IMR-90 (cell line): ENCODE measurements at regions not wholly inside any gene's neighbourhood (a gene's known extent, or its start where the extent isn't known, plus 50 kb on each side); places are given as distances from the start of the nearest gene placed in this dataset.

ENCODE experiments used
- ATAC-seq: fragments of 200-7000 bp; cut with Tn5 transposase; 2 replicates; pipeline ENCODE4 v1.9.1; 2020; ENCODE audit warnings: low read depth, mild to moderate bottlenecking, moderate library complexity
- BruUV-seq: library from RNA; stranded (reverse); fragments of 400-500 nt; replicated peaks from 2 replicates; lab custom pipeline; 2021; lab: Mats Ljungman, UMichigan
- CTCF ChIA-PET: fragments of 300-600 bp; formaldehyde crosslinking; extraction: SDS; loops from one replicate; lab custom pipeline; 2021; ENCODE audit warnings: antibody characterized with exemption; lab: Yijun Ruan, JAX
- POLR2A ChIA-PET: fragments of 300-600 bp; sonication (Branson Sonifier 250); formaldehyde crosslinking; loops from one replicate; lab custom pipeline; 2022; ENCODE audit warnings: antibody characterized with exemption; ENCODE audit not compliant: unreplicated experiment; lab: Charles Lee
- DNase-seq: peaks from one replicate; pipeline ENCODE4 v3.0.0; 2013
- H2AFZ ChIP-seq: replicated peaks from 2 replicates; pipeline ENCODE3; 2013; ENCODE audit warnings: low read length, mild to moderate bottlenecking; ENCODE audit not compliant: poor library complexity
- H2AK5ac ChIP-seq: 2 replicates; pipeline ENCODE4 v1.6.1; 2013; ENCODE audit warnings: low read depth, low read length, inconsistent platforms
- H2AK9ac ChIP-seq: replicated peaks from 2 replicates; pipeline ENCODE3; 2013; ENCODE audit warnings: mild to moderate bottlenecking, low read depth, low read length, moderate library complexity; ENCODE audit not compliant: poor library complexity
- H2BK120ac ChIP-seq: 2 replicates; pipeline ENCODE4 v1.6.1; 2013; ENCODE audit warnings: low read depth, low read length, inconsistent platforms
- H2BK15ac ChIP-seq: 3 replicates; pipeline ENCODE4 v1.6.1; 2013; ENCODE audit warnings: low read depth, low read length, inconsistent platforms
- H2BK20ac ChIP-seq: 2 replicates; pipeline ENCODE4 v1.6.1; 2013; ENCODE audit warnings: low read depth, mild to moderate bottlenecking, inconsistent platforms, low read length, moderate library complexity
- H2BK5ac ChIP-seq: 2 replicates; pipeline ENCODE4 v1.6.1; 2013; ENCODE audit warnings: mild to moderate bottlenecking, low read depth, low read length, inconsistent platforms; ENCODE audit not compliant: poor library complexity, severe bottlenecking
- H3K14ac ChIP-seq: replicated peaks from 2 replicates; pipeline ENCODE4 v1.6.1; 2013; ENCODE audit warnings: low read depth, low read length, inconsistent platforms
- H3K18ac ChIP-seq: 2 replicates; pipeline ENCODE4 v1.6.1; 2013; ENCODE audit warnings: low read depth, low read length, control low read depth
- H3K23ac ChIP-seq: 2 replicates; pipeline ENCODE4 v1.6.1; 2013; ENCODE audit warnings: low read depth, low read length, inconsistent platforms
- H3K27ac ChIP-seq: 2 replicates; pipeline ENCODE4 v1.5.1; 2013; ENCODE audit warnings: mild to moderate bottlenecking, control low read depth, low read length; ENCODE audit not compliant: insufficient read depth
- H3K27me3 ChIP-seq: 2 replicates; pipeline ENCODE4 v1.6.1; 2013; ENCODE audit warnings: low read length; ENCODE audit not compliant: control insufficient read depth, insufficient read depth
- H3K36me3 ChIP-seq: 2 replicates; pipeline ENCODE4 v1.6.1; 2013; ENCODE audit warnings: low read length, mixed read lengths; ENCODE audit not compliant: control insufficient read depth, insufficient read depth
- H3K4ac ChIP-seq: 2 replicates; pipeline ENCODE4 v1.6.1; 2013; ENCODE audit warnings: low read depth, low read length, inconsistent platforms
- H3K4me1 ChIP-seq: 2 replicates; pipeline ENCODE4 v1.6.1; 2013; ENCODE audit warnings: low read length, mixed read lengths; ENCODE audit not compliant: control insufficient read depth, insufficient read depth
- H3K4me2 ChIP-seq: 2 replicates; pipeline ENCODE4 v1.6.1; 2013; ENCODE audit warnings: low read depth, mild to moderate bottlenecking, control low read depth, low read length, moderate library complexity
- H3K4me3 ChIP-seq: 2 replicates; pipeline ENCODE4 v1.5.1; 2013; ENCODE audit warnings: low read depth, mild to moderate bottlenecking, control low read depth, low read length, moderate library complexity; ENCODE audit not compliant: insufficient read depth
- H3K56ac ChIP-seq: 2 replicates; pipeline ENCODE4 v1.6.1; 2013; ENCODE audit warnings: low read length, inconsistent platforms; ENCODE audit not compliant: insufficient read depth; ENCODE audit errors: extremely low read depth
- H3K79me1 ChIP-seq, 2 experiments: 2 replicates each; pipeline ENCODE4 v1.6.1; 2013; ENCODE audit warnings: low read length in 2 of 2, inconsistent platforms in 1 of 2, low read depth in 1 of 2
- H3K9ac ChIP-seq: 2 replicates; pipeline ENCODE4 v1.6.1; 2013; ENCODE audit warnings: low read depth, low read length, control low read depth
- H3K9me1 ChIP-seq: 2 replicates; pipeline ENCODE4 v1.6.1; 2013; ENCODE audit warnings: low read length, inconsistent platforms; ENCODE audit not compliant: insufficient read depth
- H3K9me3 ChIP-seq: 2 replicates; pipeline ENCODE4 v1.6.1; 2013; ENCODE audit warnings: low read length; ENCODE audit not compliant: control insufficient read depth, insufficient read depth
- H4K20me1 ChIP-seq: 2 replicates; pipeline ENCODE4 v1.6.1; 2013; ENCODE audit warnings: low read length, inconsistent platforms; ENCODE audit not compliant: insufficient read depth
- H4K5ac ChIP-seq: 2 replicates; pipeline ENCODE4 v1.6.1; 2013; ENCODE audit warnings: mild to moderate bottlenecking, low read depth, low read length, control low read depth
- H4K8ac ChIP-seq, 2 experiments: 2 replicates each; pipeline ENCODE4 v1.6.1; 2013; ENCODE audit warnings: low read depth in 2 of 2, low read length in 2 of 2, control low read depth in 1 of 2, inconsistent platforms in 1 of 2
- H4K91ac ChIP-seq: 2 replicates; pipeline ENCODE4 v1.6.1; 2013; ENCODE audit warnings: low read depth, low read length, inconsistent platforms; ENCODE audit not compliant: insufficient read depth
- CEBPB ChIP-seq: IDR thresholded peaks from 2 replicates; pipeline ENCODE4 v1.6.1; 2012; ENCODE audit warnings: low read depth, low read length, improper control_type of control experiment
- FOS ChIP-seq: fragments of 150-350 bp; IDR thresholded peaks from 2 replicates; pipeline ENCODE4 v1.6.1; 2016; ENCODE audit warnings: low read depth, low read length
- MAFK ChIP-seq: IDR thresholded peaks from 2 replicates; pipeline ENCODE4 v1.6.1; 2012; ENCODE audit warnings: low read depth, low read length, improper control_type of control experiment
- MXI1 ChIP-seq: IDR thresholded peaks from 2 replicates; pipeline ENCODE4 v1.6.1; 2012; ENCODE audit warnings: low read depth, mild to moderate bottlenecking, low read length, moderate library complexity, borderline replicate concordance
- NFE2L2 ChIP-seq: fragments of 150-350 bp; IDR thresholded peaks from 2 replicates; pipeline ENCODE4 v1.6.1; 2016; ENCODE audit warnings: low read depth, mild to moderate bottlenecking, low read length
- POLR2A ChIP-seq: IDR thresholded peaks from 2 replicates; pipeline ENCODE4 v1.6.1; 2012; ENCODE audit warnings: mild to moderate bottlenecking, low read depth, low read length
- RAD21 ChIP-seq: IDR thresholded peaks from 2 replicates; pipeline ENCODE4 v1.6.1; 2012; ENCODE audit warnings: low read length, improper control_type of control experiment
- RFX5 ChIP-seq: IDR thresholded peaks from 2 replicates; pipeline ENCODE4 v1.8.0; 2012; ENCODE audit warnings: low read depth, mild to moderate bottlenecking, low read length, moderate library complexity
- SMC3 ChIP-seq: fragments of 150-350 bp; IDR thresholded peaks from 2 replicates; pipeline ENCODE4 v1.6.1; 2016; ENCODE audit warnings: low read depth, mild to moderate bottlenecking, antibody characterized with exemption, low read length, moderate library complexity
- WGBS, 2 experiments: methylation state at CpG; one replicate each; pipeline versions ENCODE4 v1.1.5 to v1.1.7; 2013; ENCODE audit warnings: missing lambda C conversion rate in 2 of 2; ENCODE audit not compliant: insufficient read length in 1 of 2; ENCODE audit errors: extremely low coverage in 2 of 2; 5-methylcytosine and 5-hydroxymethylcytosine counted together
- dilution Hi-C: fragments of 300-500 bp; cut with HindIII; formaldehyde crosslinking; loops from one replicate; pipeline ENCODE4 v1.14.3; 2018; ENCODE audit warnings: low sequenced_read_pairs; ENCODE audit not compliant: unreplicated experiment
- in situ Hi-C: fragments of 300-500 bp; cut with MboI; formaldehyde crosslinking; loops from 3 replicates; pipeline ENCODE4 v1.14.3; 2019; ENCODE audit warnings: low sequenced_read_pairs, inconsistent platforms, mixed read lengths
- intact Hi-C: fragments of 100-400 bp; cut with micrococcal nuclease; formaldehyde crosslinking; loops from 2 replicates; pipeline ENCODE4 v1.10.0; 2022

DNA sequence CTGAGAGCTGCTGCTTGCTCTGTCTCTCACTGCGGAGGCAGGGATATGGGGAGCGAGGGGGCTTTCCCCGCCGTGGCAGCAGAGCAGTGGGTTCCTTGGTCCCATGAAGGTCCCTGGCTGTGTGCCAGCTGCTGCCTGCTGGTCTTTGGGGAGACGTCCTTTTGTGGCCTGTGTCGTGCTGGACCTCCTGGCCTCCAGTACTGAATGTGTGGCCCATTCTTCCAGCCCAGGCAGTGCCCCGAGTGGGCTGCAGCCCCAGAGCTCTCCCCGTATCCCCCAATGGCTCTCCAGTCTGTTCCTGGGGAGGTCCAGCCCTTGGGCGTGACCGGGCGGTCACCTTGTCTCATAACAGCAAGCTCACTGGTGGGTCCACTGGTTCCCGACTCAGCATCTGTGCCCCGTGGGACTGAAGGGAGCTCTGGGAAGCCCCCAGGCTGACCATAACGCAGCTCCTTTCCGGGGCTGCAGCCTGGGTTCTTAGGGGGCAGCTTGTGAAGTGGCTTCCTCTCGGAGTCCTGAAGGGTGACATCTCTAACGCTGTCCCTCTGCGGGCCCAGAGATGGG lies 115.6 kb downstream of the SMIM20 start (continued):
- no peak for TF ChIP-seq RAD21

DNA sequence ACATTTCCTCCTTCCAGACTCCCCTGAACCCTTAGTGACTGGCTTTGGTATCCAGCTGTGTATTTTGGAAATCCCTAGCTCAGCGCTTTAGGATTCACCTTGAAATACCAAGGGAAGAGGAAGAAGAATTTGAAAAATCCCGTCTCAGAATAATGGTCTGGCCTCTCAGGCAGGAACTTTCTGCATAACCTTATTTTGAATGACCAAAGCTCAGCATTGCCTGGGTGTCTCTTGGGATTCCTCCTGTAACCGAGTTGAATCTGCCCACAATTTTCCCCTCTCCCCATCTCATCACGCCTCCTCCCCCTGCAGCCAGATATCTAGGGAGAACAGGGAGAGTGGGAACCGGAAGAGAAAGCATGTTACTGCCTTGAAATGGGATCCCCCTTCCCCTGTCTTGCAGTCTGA lies 116.2 kb downstream of the SMIM20 start:
- H2BK5ac ChIP-seq, result peak overlapping the region; percentile 16
- peak overlapping the region; percentile 75 for H2BK120ac ChIP-seq
- peaks cover 19% of the 10 kb centered on the region for H3K4me1 ChIP-seq
- ChIA-PET CTCF (interaction anchor here (1.4 kb wide), 1 partner anchor 42 kb away, joined by 3 read pairs; no protein-coding TSS in a partner anchor), POLR2A (no interaction called here)
- H2BK20ac ChIP-seq, result no peak overlapping the region; the same call in 1 of the 2 replicates
- intact Hi-C loops (loop anchor here (5.0 kb wide), 1 partner anchor 112 kb away; no protein-coding TSS in a partner anchor), dilution Hi-C loops (no loop called here), in situ Hi-C loops (no loop called here)
- peak overlapping the region; percentile 69; the same call in 1 of the 2 replicates for H3K14ac ChIP-seq
- no peak overlapping the region for H3K4me3 ChIP-seq
- no TSS peak for BruUV-seq
- H2AK9ac ChIP-seq, result no peak overlapping the region
- H3K4me2 ChIP-seq, result no peak overlapping the region
- no peak overlapping the region for H2AFZ ChIP-seq
- no peaks in the 10 kb centered on the region; the same call in 1 of the 2 replicates for H4K20me1 ChIP-seq
- TF ChIP-seq MXI1 (no peak), MAFK (no peak; the same call in 1 of the 2 replicates), RFX5 (no peak), NFE2L2 (no peak), RAD21 (no peak), POLR2A (no peak), FOS (no peak), SMC3 (no peak), CEBPB (no peak)
- 0 out of 2 replicates have a peak overlapping the region, but pooled peaks have one; percentile 47 for H3K18ac ChIP-seq
- no peaks in the 10 kb centered on the region for H3K79me1 ChIP-seq
- no peak overlapping the region for H3K23ac ChIP-seq
- H2AK5ac ChIP-seq, result peak overlapping the region; percentile 20; the same call in 1 of the 2 replicates
- H3K4ac ChIP-seq, result 0 out of 2 replicates have a peak overlapping the region, but pooled peaks have one; percentile 3
- no peaks in the 10 kb centered on the region for H3K27me3 ChIP-seq
- DNase-seq (no peak), ATAC-seq (no peak)
- H3K9ac ChIP-seq, result no peak overlapping the region
- 0 out of 2 replicates have a peak overlapping the region, but pooled peaks have one; percentile 42 for H4K5ac ChIP-seq
- no peaks in the 10 kb centered on the region for H3K36me3 ChIP-seq
- H4K8ac ChIP-seq, result peak overlapping the region in 1 of 2 experiments; percentile 31; a peak in 1 of 4 replicates
- WGBS, 2 experiments, result no CpG with 5 or more reads among the region's 5 CpGs
- no peaks in the 10 kb centered on the region for H3K9me3 ChIP-seq
- H3K9me1 ChIP-seq, result peaks cover 7% of the 10 kb centered on the region
- H2BK15ac ChIP-seq, result peak overlapping the region; percentile 79; the same call in 2 of the 3 replicates
- H3K56ac ChIP-seq, result no peak overlapping the region
- H3K27ac ChIP-seq, result no peak overlapping the region
- peak overlapping the region; percentile 39; the same call in 1 of the 2 replicates for H4K91ac ChIP-seq
